ENCODE measurements at regions not wholly inside any gene's neighbourhood (a gene's known extent, or its start where the extent isn't known, plus 50 kb on each side); places are given as distances from the start of the nearest gene placed in this dataset.

- no peaks in the 10 kb centered on the region for H3K27me3 ChIP-seq
- intact Hi-C loops (cut with DNase I; ENCODE audit: low total_unique reads) = no loop called here
- H3K4me1 ChIP-seq = no peaks in the 10 kb centered on the region
- TF ChIP-seq CTCF (IDR thresholded peaks at IDR 0.05) = no peak
- TF ChIP-seq POLR2A (IDR thresholded peaks at IDR 0.05) = no peak
- no peaks in the 10 kb centered on the region for H3K9me3 ChIP-seq
- H3K4me3 ChIP-seq = no peak overlapping the region
- no peak overlapping the region for H3K27ac ChIP-seq
- no peak for DNase-seq
- H3K36me3 ChIP-seq (ENCODE audit: low read depth, missing control alignments) = no peaks in the 10 kb centered on the region
These were observed 372.6 kb downstream of the VPS13C start for GRCh38 chr15:61687651-61688050.

DNA sequence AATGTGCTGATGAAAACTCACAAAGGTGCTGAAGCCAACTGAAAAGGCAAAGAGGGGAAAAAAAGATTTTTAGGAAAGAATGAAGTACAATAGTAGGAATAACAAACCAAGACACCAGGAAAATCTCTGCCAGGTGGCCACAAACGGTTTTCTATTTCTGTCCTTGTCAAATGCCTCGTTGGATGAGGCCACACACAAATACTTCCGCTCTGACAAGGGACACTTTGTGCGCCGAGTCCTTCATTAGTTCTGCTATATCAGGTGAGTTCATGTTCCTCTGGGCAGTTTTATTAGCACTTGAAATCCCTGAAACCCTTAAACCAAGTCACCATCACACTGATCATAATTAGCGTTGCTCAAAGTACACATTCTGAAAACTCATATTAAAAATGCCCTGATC, 373.1 kb downstream of the VPS13C start:
- Histone ChIP-seq H3K4me3 (no peak overlapping the region), H3K9me3 (no peaks in the 10 kb centered on the region), H3K27me3 (no peaks in the 10 kb centered on the region), H3K36me3 (ENCODE audit: low read depth, missing control alignments) (no peaks in the 10 kb centered on the region), H3K4me1 (no peaks in the 10 kb centered on the region), H3K27ac (no peak overlapping the region)
- WGBS, 2 donors = 50 to 64% methylated on average over 6 of the region's 6 CpGs
- TF ChIP-seq POLR2A (IDR thresholded peaks at IDR 0.05) = no peak
- TF ChIP-seq CTCF (IDR thresholded peaks at IDR 0.05) = no peak
- no peak for DNase-seq
- intact Hi-C loops (cut with DNase I; ENCODE audit: low total_unique reads) = no loop called here

DNA sequence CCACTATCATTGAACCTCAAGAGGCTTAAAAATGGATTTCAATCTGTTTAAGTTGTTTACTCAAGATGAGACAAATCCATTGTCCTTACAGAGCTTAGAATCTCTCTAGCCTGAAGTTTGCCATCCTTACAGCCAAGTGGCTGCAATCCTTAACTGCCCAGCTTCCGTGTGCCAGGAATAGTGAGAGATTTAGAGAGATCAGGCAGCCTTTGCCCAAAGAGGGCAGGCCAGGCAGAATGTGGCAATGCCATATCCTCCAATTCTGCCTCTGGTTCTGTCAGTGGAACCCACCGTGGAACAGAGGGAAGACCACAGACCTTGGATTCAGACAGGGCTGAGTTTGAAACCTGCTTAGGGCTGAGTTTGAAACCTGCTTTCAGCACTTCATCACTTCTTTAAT, 374.3 kb downstream of the VPS13C start:
- 91 to 95% methylated on average over 2 of the region's 2 CpGs for WGBS, 2 donors
- H3K27ac ChIP-seq = no peak overlapping the region
- H3K36me3 ChIP-seq (ENCODE audit: low read depth, missing control alignments) = no peaks in the 10 kb centered on the region
- no peaks in the 10 kb centered on the region for H3K4me1 ChIP-seq
- no peaks in the 10 kb centered on the region for H3K27me3 ChIP-seq
- no peaks in the 10 kb centered on the region for H3K9me3 ChIP-seq
- no peak overlapping the region for H3K4me3 ChIP-seq
- no peak for TF ChIP-seq POLR2A (IDR thresholded peaks at IDR 0.05)
- no peak for TF ChIP-seq CTCF (IDR thresholded peaks at IDR 0.05)
- intact Hi-C loops (cut with DNase I; ENCODE audit: low total_unique reads) = no loop called here
- DNase-seq = no peak

DNA sequence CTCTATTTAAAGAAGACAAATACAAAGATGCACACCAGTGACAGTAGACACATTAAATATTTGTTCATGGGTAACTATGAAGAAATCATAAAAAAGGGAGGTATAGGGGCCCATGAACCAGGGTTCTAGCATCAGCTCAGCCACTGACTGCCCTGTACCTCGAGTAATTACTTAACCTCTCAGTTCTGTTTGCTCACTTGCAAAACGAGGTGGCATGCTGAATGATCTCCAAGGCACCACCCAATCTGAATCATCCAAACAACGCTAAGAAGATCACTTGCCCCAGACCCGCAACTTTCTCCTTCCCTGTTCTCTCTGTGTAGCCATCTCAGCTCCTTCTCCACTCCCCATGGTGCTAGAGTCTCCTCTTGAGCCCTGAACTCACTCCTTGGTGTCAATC, 374.7 kb downstream of the VPS13C start:
- H3K9me3 ChIP-seq = no peaks in the 10 kb centered on the region
- intact Hi-C loops (cut with DNase I; ENCODE audit: low total_unique reads) = no loop called here
- no peak for DNase-seq
- no peaks in the 10 kb centered on the region for H3K27me3 ChIP-seq
- TF ChIP-seq CTCF (IDR thresholded peaks at IDR 0.05) = no peak
- TF ChIP-seq POLR2A (IDR thresholded peaks at IDR 0.05) = no peak
- no peak overlapping the region for H3K4me3 ChIP-seq
- WGBS, 2 donors = 80 to 84% methylated on average over 4 of the region's 4 CpGs
- H3K36me3 ChIP-seq (ENCODE audit: low read depth, missing control alignments) = no peaks in the 10 kb centered on the region
- H3K27ac ChIP-seq = no peak overlapping the region
- no peaks in the 10 kb centered on the region for H3K4me1 ChIP-seq

GRCh38 chr15:61684749-61685467, 375.3 kb downstream of the VPS13C start:
- Histone ChIP-seq H3K4me3 (no peak overlapping the region), H3K4me1 (no peaks in the 10 kb centered on the region), H3K27ac (no peak overlapping the region), H3K36me3 (ENCODE audit: low read depth, missing control alignments) (no peaks in the 10 kb centered on the region), H3K9me3 (no peaks in the 10 kb centered on the region), H3K27me3 (no peaks in the 10 kb centered on the region)
- DNase-seq = no peak
- TF ChIP-seq CTCF (IDR thresholded peaks at IDR 0.05) (no peak), POLR2A (IDR thresholded peaks at IDR 0.05) (no peak)
- WGBS, 2 donors = 86 to 93% methylated on average over 2 of the region's 2 CpGs
- intact Hi-C loops (cut with DNase I; ENCODE audit: low total_unique reads) = no loop called here
